ENCODE measurements at regions not wholly inside any gene's neighbourhood (a gene's known extent, or its start where the extent isn't known, plus 50 kb on each side); places are given as distances from the start of the nearest gene placed in this dataset.
"Not testable (repeated sequence)": the region's sequence is repeated elsewhere in the genome, so short reads cannot be mapped to it uniquely, and the experiment has no call there.

- 65 to 78% methylated on average over 1 of the region's 1 CpG for WGBS, 2 donors
Observed at GRCh38 chr18:38790303-38790702, 1224.7 kb upstream of the CELF4 start.

GRCh38 chr18:38789141-38789540, 1223.5 kb upstream of the CELF4 start:
- no peak for TF ChIP-seq POLR2A (IDR thresholded peaks at IDR 0.05)
- no peak for TF ChIP-seq EP300 (IDR thresholded peaks at IDR 0.05)
- TF ChIP-seq, protein P1, sequence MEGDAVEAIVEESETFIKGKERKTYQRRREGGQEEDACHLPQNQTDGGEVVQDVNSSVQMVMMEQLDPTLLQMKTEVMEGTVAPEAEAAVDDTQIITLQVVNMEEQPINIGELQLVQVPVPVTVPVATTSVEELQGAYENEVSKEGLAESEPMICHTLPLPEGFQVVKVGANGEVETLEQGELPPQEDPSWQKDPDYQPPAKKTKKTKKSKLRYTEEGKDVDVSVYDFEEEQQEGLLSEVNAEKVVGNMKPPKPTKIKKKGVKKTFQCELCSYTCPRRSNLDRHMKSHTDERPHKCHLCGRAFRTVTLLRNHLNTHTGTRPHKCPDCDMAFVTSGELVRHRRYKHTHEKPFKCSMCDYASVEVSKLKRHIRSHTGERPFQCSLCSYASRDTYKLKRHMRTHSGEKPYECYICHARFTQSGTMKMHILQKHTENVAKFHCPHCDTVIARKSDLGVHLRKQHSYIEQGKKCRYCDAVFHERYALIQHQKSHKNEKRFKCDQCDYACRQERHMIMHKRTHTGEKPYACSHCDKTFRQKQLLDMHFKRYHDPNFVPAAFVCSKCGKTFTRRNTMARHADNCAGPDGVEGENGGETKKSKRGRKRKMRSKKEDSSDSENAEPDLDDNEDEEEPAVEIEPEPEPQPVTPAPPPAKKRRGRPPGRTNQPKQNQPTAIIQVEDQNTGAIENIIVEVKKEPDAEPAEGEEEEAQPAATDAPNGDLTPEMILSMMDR (IDR thresholded peaks at IDR 0.05): no peak
- H3K4me1 ChIP-seq: no peaks in the 10 kb centered on the region
- WGBS, 2 donors: 23 to 32% methylated on average over 1 of the region's 1 CpG

More at GRCh38 chr18:38790303-38790702, 1224.7 kb upstream of the CELF4 start:
- no peak for DNase-seq (ENCODE audit: low spot score in 2 of 2)
- no peaks in the 10 kb centered on the region for H3K9me3 ChIP-seq
- H3K36me3 ChIP-seq: no peaks in the 10 kb centered on the region
- H3K27ac ChIP-seq: no peak overlapping the region
- no peak overlapping the region for H3K4me3 ChIP-seq
- no peaks in the 10 kb centered on the region for H3K4me1 ChIP-seq
- no peak for TF ChIP-seq POLR2A (IDR thresholded peaks at IDR 0.05)
- TF ChIP-seq EP300 (IDR thresholded peaks at IDR 0.05): no peak
- TF ChIP-seq, protein P1 (IDR thresholded peaks at IDR 0.05): no peak
- no peaks in the 10 kb centered on the region for H3K27me3 ChIP-seq

GRCh38 chr18:38786906-38787305, 1221.3 kb upstream of the CELF4 start:
- H3K36me3 ChIP-seq: no peaks in the 10 kb centered on the region
- H3K27me3 ChIP-seq: no peaks in the 10 kb centered on the region
- no peak for DNase-seq (ENCODE audit: low spot score in 2 of 2)
- H3K27ac ChIP-seq: no peak overlapping the region
- no peaks in the 10 kb centered on the region for H3K9me3 ChIP-seq
- H3K4me1 ChIP-seq: no peaks in the 10 kb centered on the region
- H3K4me3 ChIP-seq: no peak overlapping the region
- TF ChIP-seq POLR2A (IDR thresholded peaks at IDR 0.05): no peak
- WGBS, 2 donors: 90 to 93% methylated on average over 1 of the region's 1 CpG

More at GRCh38 chr18:38789141-38789540, 1223.5 kb upstream of the CELF4 start:
- Histone ChIP-seq H3K9me3 (no peaks in the 10 kb centered on the region), H3K36me3 (no peaks in the 10 kb centered on the region), H3K27ac (no peak overlapping the region), H3K27me3 (no peaks in the 10 kb centered on the region), H3K4me3 (no peak overlapping the region)
- no peak for DNase-seq (ENCODE audit: low spot score in 2 of 2)

- H3K4me3 ChIP-seq; H3K4me1 ChIP-seq; DNase-seq (ENCODE audit: low spot score in 2 of 2); H3K36me3 ChIP-seq; H3K27ac ChIP-seq; H3K27me3 ChIP-seq; H3K9me3 ChIP-seq: not testable (repeated sequence)
- WGBS, 2 donors: 83 to 100% methylated on average over 1 of the region's 1 CpG
Observed at GRCh38 chr18:38771620-38772019, 1206.0 kb upstream of the CELF4 start.

GRCh38 chr18:38768504-38768903, 1202.9 kb upstream of the CELF4 start:
- DNase-seq (ENCODE audit: low spot score in 2 of 2): no peak
- WGBS, 2 donors: 94 to 95% methylated on average over 1 of the region's 1 CpG
- Histone ChIP-seq H3K27me3 (no peaks in the 10 kb centered on the region), H3K36me3 (no peaks in the 10 kb centered on the region), H3K4me1 (no peaks in the 10 kb centered on the region), H3K4me3 (no peak overlapping the region), H3K27ac (no peak overlapping the region), H3K9me3 (peaks cover 0 to 4% (median 0%) of the 10 kb centered on the region in 4 donors)
- no peak for TF ChIP-seq EP300 (IDR thresholded peaks at IDR 0.05)
- TF ChIP-seq, protein P1 (IDR thresholded peaks at IDR 0.05): no peak
- TF ChIP-seq POLR2A (IDR thresholded peaks at IDR 0.05): no peak

- Histone ChIP-seq H3K9me3 (no peaks in the 10 kb centered on the region), H3K4me3 (no peak overlapping the region), H3K36me3 (no peaks in the 10 kb centered on the region), H3K4me1 (no peaks in the 10 kb centered on the region), H3K27ac (no peak overlapping the region), H3K27me3 (no peaks in the 10 kb centered on the region)
- 74 to 84% methylated on average over 1 of the region's 1 CpG for WGBS, 2 donors
- TF ChIP-seq, protein P1 (IDR thresholded peaks at IDR 0.05): no peak
- DNase-seq (ENCODE audit: low spot score in 2 of 2): no peak
Observed at GRCh38 chr18:38759457-38759856, 1193.9 kb upstream of the CELF4 start.
